Fibroblast of the aortic adventitia (primary cell): ENCODE measurements at regions not wholly inside any gene's neighbourhood (a gene's known extent, or its start where the extent isn't known, plus 50 kb on each side); places are given as distances from the start of the nearest gene placed in this dataset.
A peak's percentile ranks its signal among the peaks of the same experiment; 100 is the strongest.

Source experiments
- DNase-seq: peaks from one replicate; pipeline ENCODE4 v3.0.0-alpha.2; 2010; ENCODE audit warnings: low read depth
- H3K4me3 ChIP-seq: 2 replicates; pipeline ENCODE4 v1.5.1; 2011; ENCODE audit warnings: low read depth, mild to moderate bottlenecking, control low read depth, low read length, moderate library complexity
- CTCF ChIP-seq: IDR thresholded peaks from 2 replicates; pipeline ENCODE4 v1.5.1; 2011; ENCODE audit warnings: mild to moderate bottlenecking, low read length, control low read depth, inconsistent platforms; ENCODE audit not compliant: insufficient read depth

GRCh38 chr2:174664084-174664759, 66.6 kb upstream of the WIPF1 start:
- TF ChIP-seq CTCF: no peak
- no peak for DNase-seq
- no peak overlapping the region for H3K4me3 ChIP-seq

GRCh38 chr2:174663550-174663949, 65.9 kb upstream of the WIPF1 start:
- peak; percentile 96 for DNase-seq
- no peak overlapping the region for H3K4me3 ChIP-seq
- no peak for TF ChIP-seq CTCF

- H3K4me3 ChIP-seq: no peak overlapping the region
- no peak for DNase-seq
- TF ChIP-seq CTCF: no peak
Observed at GRCh38 chr2:174662859-174663258, 65.3 kb upstream of the WIPF1 start.

GRCh38 chr2:174662459-174662858, 64.9 kb upstream of the WIPF1 start:
- TF ChIP-seq CTCF: no peak
- H3K4me3 ChIP-seq: no peak overlapping the region
- DNase-seq: peak; percentile 90

- no peak for TF ChIP-seq CTCF
- H3K4me3 ChIP-seq: no peak overlapping the region
- no peak for DNase-seq
Observed at GRCh38 chr2:174660984-174661675, 63.5 kb upstream of the WIPF1 start.

- no peak overlapping the region for H3K4me3 ChIP-seq
- no peak for DNase-seq
- TF ChIP-seq CTCF: no peak
Observed at GRCh38 chr2:174659069-174659900, 61.7 kb upstream of the WIPF1 start.
